Psoas muscle (tissue), 7 donors: ENCODE measurements at regions not wholly inside any gene's neighbourhood (a gene's known extent, or its start where the extent isn't known, plus 50 kb on each side); places are given as distances from the start of the nearest gene placed in this dataset.
"Not testable (repeated sequence)": the region's sequence is repeated elsewhere in the genome, so short reads cannot be mapped to it uniquely, and the experiment has no call there.

Experiments used
- ATAC-seq, 4 donors: fragments of 200-7000 bp; cut with Tn5 transposase; one replicate each; pipeline ENCODE4 v1.9.1; 2020; ENCODE audit warnings: moderate library complexity in 3 of 4, mild to moderate bottlenecking in 2 of 4
- DNase-seq, 2 donors: peaks; one replicate each; pipeline ENCODE4 v3.0.0-alpha.2; 2020
- H3K27ac ChIP-seq: fragments of 200-600 bp; one replicate; pipeline ENCODE4 v1.8.0; 2022
- H3K27me3 ChIP-seq, 3 donors: fragments of 200-600 bp in 1 of 3; one replicate each; pipeline versions ENCODE4 v1.6.1 to v1.8.0; 2013 to 2022; ENCODE audit warnings: low read length in 2 of 3, mild to moderate bottlenecking in 2 of 3, moderate library complexity in 1 of 3; ENCODE audit not compliant: insufficient read depth in 3 of 3
- H3K36me3 ChIP-seq, 2 donors: fragments of 200-600 bp in 1 of 2; one replicate each; pipeline versions ENCODE4 v1.6.1 to v1.8.0; 2013 to 2022; ENCODE audit warnings: low read depth in 1 of 2, mild to moderate bottlenecking in 1 of 2, moderate library complexity in 1 of 2; ENCODE audit not compliant: insufficient read depth in 1 of 2
- H3K4me1 ChIP-seq: fragments of 200-600 bp; one replicate; pipeline ENCODE4 v1.8.0; 2022
- H3K4me3 ChIP-seq: fragments of 200-600 bp; one replicate; pipeline ENCODE4 v1.8.0; 2022; ENCODE audit warnings: mild to moderate bottlenecking
- H3K9me3 ChIP-seq: fragments of 200-600 bp; one replicate; pipeline ENCODE4 v1.8.0; 2022
- CTCF ChIP-seq: fragments of 200-600 bp; IDR thresholded peaks from one replicate; pipeline ENCODE4 v1.8.0; 2022; ENCODE audit warnings: antibody characterized with exemption
- WGBS, 3 donors: extraction: QIAGEN DNeasy Blood & Tissue Kit; methylation state at CpG; one replicate each; pipeline versions ENCODE4 v1.1.6 to v1.1.7; 2013; 5-methylcytosine and 5-hydroxymethylcytosine counted together
- intact Hi-C, 2 donors: fragments of 100-400 bp; cut with DNase I; formaldehyde crosslinking; loops; one replicate each; pipeline versions ENCODE4 v1.11.0 to v1.14.2; 2022
- donor health status: healthy with polysubstance abuse.
- donor health status: DM: no; HTN: no; CAD: no; lungs with moderate emphysema.
- donor health status: Bipolar disorder and iron deficiency.
- donor health status: healthy.
- donor health status: DM: yes; HTN: yes; CAD: no.
- donor health status: DM: no; HTN: no; CAD: no.
- donor health status: DM: yes; HTN: yes; CAD: no.

DNA sequence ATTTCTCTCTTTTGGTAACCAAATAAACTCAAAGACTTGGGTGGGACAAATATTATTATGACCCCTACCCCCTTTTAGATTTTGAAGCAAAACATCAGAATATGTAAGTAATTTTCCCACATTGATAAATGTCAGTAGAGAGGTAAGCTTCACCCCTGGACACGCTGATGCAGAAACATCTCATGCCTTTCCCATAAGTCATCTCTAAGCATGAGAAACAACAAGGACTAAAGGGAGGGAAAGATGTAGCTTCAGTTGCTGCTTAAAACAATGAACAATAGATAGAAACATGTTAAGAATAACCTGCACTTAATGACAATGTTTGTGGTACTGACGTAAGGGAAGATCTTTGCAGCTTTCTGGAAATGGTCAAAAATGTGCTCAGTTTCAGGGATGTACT lies 56.3 kb upstream of the SLC8A3 start:
- Histone ChIP-seq H3K9me3 (no peaks in the 10 kb centered on the region), H3K36me3 (no peaks in the 10 kb centered on the region), H3K4me3 (no peak overlapping the region), H3K27me3 (peaks cover 0 to 1% (median 0%) of the 10 kb centered on the region in 3 donors), H3K27ac (no peak overlapping the region), H3K4me1 (no peaks in the 10 kb centered on the region)
- no peak for TF ChIP-seq CTCF
- intact Hi-C loops = no loop called here
- ATAC-seq (no peak), DNase-seq (no peak)
- 82 to 89% (median 85%) methylated on average over 2 of the region's 2 CpGs for WGBS, 3 donors

DNA sequence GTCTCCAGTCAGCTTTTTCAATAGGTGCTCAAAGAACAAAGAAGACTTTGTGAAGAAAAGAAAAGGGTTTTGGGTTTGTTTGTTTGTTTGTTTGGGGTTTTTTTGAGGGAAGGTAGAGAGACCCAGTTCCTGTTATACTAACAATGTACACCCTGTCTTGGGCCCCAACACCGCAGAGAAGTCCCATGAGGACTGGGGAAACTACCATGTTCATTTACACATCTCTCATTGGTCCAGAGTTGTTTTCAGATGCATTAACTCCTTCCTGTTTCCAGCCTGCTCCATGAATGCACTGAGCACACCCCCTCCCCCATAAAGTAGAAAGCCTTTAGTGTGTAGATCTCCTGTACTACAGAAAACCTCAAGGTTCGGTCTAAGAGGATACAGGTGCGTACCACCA lies 51.1 kb upstream of the SLC8A3 start:
- H3K27ac ChIP-seq = no peak overlapping the region
- H3K27me3 ChIP-seq = peaks cover 0 to 5% (median 2%) of the 10 kb centered on the region in 3 donors
- intact Hi-C loops = no loop called here
- no peaks in the 10 kb centered on the region for H3K36me3 ChIP-seq
- H3K9me3 ChIP-seq = no peaks in the 10 kb centered on the region
- ATAC-seq (no peak), DNase-seq (no peak)
- no peaks in the 10 kb centered on the region for H3K4me1 ChIP-seq
- 47 to 51% (median 49%) methylated on average over 3 of the region's 3 CpGs for whole genome bisulfite sequencing, 3 donors
- no peak for TF ChIP-seq CTCF
- H3K4me3 ChIP-seq = no peak overlapping the region

DNA sequence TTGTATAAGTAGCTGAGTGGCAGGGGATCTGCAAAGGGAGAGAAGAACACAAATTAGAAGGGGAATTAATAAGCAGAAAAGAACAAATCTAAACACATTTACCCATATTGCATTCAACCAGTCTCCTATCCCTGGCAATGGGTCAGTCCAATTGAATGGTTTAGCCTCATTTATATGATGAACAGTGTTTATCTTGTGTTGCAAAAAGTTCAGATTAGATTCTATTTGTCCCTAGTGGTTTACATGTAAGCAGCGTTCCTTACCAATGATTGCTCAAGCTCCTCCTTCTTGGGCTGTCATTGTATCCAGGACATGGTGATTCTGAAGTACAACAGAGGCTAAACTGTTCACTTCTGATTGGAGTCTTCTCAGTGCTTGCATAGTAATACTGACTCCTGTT lies 49.9 kb upstream of the SLC8A3 start:
- H3K4me1 ChIP-seq, intact Hi-C loops, DNase-seq, H3K27me3 ChIP-seq, H3K27ac ChIP-seq, H3K36me3 ChIP-seq, ATAC-seq, H3K9me3 ChIP-seq, H3K4me3 ChIP-seq: not testable (repeated sequence)
- WGBS, 3 donors = 38 to 47% (median 42%) methylated on average over 1 of the region's 1 CpG
